Left forelimb (tissue), 1 donor: ENCODE measurements at regions not wholly inside any gene's neighbourhood (a gene's known extent, or its start where the extent isn't known, plus 50 kb on each side); places are given as distances from the start of the nearest gene placed in this dataset.
A peak's percentile ranks its signal among the peaks of the same experiment; 100 is the strongest.

ENCODE experiments used
- DNase-seq: peaks from one replicate; pipeline ENCODE4 v3.0.0-alpha.2; 2018; ENCODE audit warnings: low spot score

DNA sequence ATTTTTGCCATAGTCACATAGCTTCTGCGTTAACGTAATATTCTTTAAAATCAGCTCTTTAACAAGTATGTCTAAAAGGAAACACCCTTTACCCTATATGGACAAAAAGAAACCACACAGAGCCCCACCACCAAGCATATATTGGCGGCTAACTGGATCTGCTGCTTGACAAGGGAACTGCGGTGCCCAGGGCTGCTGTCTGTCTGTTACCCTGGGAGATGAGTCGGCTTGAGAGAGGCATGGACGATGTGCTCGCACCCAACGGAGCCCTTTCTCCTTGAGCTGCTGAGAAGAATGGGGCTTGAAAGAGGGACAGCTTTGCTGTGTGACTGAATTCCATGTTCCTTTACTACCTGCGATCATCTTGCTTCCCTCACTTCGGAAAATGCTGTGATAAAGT is 158.6 kb upstream of the SHB start:
- no peak for DNase-seq

DNA sequence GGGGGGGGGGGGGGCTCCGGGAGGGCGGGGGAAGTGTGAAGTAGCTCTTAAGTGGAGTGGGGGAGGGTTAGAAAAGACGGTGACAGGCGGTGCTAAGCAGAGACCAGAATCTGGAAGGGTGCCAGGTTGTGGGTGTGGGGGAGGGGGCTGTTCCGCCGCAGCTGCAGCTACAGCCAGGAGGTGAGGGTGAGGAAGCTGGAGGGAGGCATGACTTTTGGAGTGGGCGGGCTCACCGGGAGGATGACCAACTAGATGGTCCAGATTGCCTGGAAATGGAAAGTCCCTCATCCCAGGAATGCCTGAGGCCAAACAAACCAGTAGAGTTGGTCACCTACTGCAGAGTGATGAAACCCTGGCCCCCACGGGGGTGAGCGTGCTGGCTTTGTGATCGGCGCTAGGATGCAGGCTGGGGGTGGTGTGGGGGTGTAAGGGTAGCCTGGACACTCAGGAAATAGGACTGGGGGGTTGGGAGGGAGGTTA is 158.1 kb upstream of the SHB start:
- DNase-seq = peak; percentile 71

DNA sequence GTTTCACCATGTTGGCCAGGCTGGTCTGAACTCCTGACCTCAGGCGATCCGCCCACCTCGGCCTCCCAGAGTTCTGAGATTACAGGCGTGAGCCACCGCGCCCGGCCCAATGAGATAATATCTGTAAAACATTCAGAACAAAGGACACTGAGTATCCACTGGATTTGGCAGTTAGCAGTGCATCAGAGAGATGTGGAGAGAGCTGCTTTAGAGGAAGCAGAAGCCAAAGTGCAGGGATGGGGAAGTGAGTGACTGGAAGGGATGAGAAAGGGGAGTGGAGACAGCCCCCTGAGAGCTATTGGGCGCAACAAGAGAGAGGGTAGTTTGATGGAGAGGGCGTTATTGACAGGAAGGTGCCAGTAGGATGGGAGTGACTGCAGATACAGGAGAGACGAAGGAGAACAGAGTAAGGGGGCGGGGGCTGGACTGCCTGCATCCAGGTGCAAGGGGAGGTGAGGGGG is 157.5 kb upstream of the SHB start:
- no peak for DNase-seq

DNA sequence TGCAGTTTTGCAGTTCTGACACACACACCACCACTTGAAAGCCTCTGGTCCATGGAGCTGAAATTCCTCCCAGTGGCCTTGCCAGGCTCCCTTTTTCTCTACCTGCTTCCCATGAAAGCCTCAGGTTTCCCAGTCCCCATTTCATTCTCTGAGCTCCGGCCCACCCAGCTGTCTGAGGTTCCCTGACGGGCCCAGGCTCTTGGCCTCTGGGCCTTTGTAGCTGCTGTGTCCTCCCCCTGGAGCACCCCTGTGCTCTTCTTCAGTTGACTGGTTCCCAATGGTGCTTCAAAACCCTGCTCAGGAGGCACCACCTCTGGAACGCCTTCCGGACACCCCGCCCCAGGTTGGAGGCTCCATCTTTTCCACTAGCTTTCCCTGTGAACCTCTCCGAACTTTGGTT is 155.9 kb upstream of the SHB start:
- no peak for DNase-seq

DNA sequence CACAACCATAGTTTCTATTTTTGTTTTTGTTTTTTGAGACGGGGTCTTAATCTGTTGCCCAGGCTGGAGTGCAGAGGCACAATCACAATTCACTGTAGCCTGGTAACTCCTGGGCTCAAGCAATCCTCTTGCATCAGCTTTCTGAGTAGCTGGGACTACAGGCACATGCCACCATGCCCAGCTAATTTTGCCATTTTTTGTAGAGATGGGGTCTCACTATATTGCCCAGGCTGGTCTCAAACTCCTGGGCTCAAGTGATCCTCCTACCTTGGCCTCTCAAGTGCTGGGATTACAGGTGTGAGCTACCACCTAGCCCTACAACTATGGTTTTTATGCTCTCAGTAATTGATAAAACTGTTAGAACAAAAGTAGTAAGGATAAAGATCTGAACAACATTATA is 147.5 kb upstream of the SHB start:
- DNase-seq = no peak

DNA sequence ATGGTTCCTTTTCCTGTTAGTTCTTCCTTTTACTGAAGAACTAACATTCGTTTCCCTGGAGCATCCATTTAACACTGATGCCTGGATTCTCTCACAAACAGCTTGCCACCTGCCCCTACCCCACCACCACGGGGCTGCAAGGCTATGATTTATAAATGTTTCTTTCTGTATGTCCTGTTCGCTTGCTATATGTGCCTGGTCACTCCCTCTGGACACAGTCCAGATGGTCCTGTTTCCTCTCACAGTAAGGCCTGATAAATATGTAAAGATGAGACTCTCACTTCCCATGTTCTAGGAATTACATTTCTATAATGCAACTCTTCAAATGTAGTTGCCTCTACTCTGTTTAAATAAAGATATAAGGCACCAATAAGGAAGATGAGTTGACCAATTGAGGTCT is 146.4 kb upstream of the SHB start:
- no peak for DNase-seq

DNA sequence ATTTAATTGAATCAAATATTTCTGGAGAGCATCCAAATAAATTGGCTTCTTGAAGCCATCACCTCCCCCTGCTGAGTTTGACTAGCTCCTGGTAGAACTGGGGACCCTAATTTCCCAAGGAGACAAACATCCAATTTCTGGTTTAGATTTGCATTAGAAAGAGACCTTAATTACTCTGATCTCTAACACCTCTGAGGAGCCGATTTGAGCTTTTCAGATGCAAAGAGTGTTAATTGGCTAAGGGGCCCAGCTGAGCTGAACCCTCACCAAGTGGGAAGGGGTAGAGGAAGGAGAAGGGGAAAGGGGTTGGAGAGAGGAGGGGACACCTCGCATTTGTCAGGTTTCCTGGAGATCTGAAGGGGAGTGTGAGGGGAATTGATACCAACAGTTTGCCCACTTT is 145.4 kb upstream of the SHB start:
- DNase-seq = no peak

DNA sequence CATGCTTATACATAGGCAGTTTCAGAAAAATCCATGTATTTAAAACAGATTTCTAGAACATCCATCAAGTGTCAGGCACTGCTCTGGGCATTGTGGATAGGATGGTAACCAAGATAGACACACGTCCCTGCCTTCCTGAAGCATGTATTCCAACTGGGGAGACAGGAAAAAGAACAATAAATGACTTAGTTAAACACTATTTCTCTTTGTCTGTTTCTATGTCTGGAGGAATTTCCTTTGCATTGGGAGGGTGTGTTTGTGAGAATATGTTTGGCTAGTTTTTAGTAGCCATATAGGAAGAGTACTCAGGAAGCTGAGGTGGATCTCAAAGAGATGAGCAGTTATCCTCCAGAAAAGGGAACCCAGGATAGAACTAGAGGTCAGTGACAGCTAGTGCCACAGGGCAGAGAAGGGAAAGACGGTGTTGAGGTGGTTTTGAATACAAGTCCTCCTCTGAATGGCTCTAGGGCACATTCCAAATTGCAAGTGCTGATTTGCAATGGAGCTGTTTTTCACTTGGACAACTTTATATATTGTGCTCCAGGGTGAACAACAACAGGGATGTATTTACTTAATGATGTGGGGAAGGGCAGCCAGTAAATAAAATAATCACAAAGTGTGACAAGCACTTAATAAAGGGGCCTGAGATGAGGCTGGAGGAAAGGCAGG is 144.7 kb upstream of the SHB start:
- no peak for DNase-seq

DNA sequence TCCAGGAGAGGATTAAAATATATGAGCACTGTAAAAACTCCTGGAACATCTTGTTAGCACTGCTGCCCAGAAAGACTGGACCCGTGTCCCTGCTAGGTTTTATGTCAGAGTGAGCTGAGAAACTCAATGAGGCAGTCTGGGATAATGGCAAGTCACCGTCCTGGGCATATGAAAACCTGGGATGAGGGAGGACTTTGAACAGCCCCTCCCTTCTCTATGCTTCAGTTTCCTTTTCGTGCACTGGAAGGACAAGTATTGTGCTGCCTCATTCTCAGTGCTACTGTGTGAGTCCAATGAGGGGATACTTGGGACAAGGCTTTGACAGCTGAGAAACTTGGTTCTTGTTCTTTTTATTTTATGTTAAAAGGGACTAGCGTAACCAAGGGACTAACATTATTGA is 143.0 kb upstream of the SHB start:
- no peak for DNase-seq

DNA sequence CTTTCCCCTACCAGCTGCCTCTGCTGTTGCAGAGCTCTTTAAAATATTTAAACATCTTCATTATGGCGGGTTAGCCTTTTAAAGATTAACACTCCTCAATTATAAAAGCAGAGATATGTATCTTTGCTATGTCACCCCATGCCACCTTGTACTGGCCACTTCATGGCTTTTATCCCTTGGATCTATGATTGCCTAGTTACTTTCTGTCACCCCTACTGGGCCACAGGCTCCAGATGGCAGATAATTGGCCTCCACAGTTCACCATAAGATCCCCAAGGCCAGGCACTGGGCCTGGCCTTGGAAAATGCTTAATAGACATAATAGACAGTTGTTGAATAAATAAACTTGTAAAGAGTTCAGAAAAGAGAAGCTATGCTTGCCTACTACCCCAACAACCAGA is 142.0 kb upstream of the SHB start:
- no peak for DNase-seq

DNA sequence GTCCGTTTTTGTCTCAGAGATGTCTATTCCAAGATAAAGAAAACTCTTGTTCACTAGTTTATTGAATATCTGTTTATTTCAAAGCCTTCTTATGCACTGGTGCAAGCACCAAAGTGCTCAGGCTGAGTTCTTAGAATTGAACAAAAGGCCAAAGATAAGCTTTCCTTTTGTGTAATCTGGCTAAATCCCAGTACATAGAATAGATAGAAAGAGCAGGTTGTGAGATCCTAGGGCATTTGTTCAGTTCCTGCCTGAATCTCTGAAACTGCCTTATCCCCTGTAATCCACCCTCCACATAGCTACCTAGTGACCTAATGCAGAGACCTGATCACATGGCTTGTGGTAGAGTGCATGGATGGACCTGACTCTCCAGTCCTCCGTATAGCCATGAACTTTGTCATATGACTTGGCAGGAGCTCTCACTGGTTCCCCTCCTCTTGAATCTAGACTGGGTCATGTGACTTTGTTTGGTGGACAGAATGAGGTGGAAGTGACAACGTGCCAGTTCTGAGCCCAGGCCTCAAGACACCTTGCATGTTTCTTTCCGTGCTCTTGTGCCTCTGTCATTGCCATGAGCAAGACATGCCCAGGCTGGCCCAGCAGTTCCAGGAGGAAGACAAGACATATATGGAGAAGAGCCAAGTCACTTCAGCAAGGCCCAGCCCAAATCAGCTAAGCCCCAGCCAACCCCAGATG is 139.3 kb upstream of the SHB start:
- no peak for DNase-seq

DNA sequence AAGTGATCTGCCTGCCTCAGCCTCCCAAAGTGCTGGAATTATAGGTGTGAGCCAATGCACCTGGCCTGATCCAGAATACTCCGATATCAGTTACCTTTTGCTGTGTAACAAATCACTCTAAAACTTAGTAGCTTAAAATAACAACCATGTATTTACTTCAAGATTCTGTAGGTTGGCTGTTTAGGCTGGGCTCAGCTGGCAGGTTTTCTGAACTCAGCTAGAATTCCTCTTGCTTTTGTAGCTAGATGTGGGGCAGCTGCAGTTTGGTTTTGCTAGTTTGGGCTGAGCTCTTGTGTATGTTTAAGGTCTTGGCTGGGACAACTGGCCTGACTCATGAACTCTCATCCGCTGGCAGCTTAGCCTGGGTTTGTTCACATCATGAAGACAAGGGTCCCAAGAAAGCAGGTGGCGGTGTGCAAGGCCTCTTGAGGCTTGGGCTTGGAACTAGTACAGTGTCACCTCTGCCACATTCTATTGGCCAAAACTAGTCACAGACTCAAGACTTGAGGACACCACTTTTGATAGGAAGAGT is 138.3 kb upstream of the SHB start:
- no peak for DNase-seq

DNA sequence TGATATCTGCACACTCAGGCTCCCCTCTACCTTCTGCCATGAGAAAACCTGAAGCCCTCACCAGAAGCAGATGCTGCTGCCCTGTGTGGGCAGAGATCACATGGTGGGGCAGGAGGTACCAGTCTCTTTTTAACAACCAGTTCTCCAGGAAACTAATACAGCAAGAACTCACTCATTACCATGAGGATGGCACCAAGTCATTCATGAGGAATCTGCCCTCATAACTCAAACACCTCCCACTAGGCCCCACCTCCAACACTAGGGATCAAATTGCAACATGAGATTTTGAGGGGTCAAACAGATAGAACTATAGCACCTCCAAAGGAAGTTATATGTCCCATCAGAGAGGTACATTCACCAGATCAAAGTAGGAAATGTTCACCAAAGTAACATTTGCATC is 136.3 kb upstream of the SHB start:
- no peak for DNase-seq

DNA sequence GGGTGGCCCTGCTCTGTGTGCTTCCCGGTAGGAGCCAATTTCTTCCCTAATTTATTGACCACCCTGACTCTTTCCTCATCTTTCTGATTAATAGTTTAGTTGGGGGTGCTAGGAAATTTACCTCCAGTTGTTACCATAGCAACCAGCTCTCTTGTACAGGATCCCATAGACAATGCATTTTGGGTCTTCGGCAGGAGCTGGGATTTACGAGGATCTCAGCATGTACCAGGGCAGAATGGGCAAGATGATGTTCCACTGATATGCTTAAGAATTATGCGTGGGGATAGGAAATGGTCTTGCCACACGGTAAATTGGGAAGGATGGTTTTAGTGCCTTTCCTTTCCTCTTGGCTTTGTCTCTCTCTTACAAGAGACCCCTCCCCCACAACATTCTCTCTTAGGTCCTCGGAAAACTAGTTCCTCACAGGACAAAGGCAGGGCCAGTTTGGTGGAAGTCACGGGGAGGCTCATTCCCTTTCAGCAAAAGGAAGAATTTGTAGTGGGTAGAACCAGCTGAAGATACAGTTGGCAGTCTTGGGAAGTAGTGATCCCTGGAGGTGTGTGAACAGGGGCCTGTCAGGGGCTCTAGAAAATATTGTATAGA is 133.4 kb upstream of the SHB start:
- no peak for DNase-seq

DNA sequence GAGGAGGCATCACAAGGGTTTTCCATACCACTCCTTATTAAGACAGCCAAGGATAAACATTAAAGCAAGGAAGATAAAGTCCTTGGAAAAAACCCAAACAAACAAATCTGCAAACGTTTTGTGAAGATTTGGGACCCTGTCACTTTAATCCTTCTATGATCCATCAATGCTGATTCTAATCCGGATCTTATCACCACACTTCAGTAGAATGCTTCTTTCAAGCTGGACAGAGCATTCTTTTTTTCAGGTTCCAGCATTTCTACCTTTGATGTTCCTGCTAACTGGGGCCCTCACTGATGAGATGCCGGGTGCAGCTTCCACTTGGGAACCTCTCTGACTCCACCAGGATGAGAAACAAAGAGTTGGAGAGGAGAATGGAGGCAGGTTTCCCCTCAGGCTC is 132.8 kb upstream of the SHB start:
- no peak for DNase-seq

DNA sequence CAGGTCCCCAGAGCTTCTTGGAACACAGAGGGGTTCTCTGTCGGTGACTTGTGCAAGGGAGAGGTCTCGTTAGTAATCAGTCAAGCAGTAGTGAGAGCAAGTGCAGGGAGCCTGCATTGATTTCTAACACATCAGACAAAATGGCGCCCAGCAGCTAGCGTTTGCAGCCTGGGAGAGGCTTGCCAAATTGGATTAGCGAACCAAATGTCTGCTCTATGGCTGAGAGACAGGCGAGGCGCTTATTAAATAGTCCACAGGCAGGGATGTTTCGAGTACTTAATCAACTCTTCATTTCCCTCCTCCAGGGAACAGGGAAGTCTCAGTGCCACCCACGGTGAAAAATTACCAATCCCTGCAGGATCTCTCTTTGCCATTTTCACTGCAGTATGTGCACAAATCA is 131.4 kb upstream of the SHB start:
- DNase-seq = no peak

DNA sequence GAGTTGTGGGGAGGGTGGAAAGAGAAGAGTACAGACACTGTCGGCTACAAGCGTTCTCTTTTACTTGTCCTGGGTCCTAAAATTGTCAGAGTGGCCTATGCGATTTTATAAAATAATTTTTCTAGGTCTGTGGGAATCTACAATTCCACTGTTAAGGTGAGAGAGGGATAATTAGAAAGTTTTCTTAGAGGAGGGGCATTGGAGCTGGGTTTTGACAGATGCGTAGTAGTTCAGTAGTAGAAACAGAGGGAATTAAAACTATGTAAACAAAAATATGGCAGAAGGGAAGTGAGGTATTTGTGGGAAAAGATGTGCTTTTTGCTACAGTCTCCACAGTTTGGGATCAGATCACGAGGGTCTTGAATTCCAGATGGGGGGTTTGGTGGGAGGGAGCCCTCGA is 129.1 kb upstream of the SHB start:
- DNase-seq = no peak

DNA sequence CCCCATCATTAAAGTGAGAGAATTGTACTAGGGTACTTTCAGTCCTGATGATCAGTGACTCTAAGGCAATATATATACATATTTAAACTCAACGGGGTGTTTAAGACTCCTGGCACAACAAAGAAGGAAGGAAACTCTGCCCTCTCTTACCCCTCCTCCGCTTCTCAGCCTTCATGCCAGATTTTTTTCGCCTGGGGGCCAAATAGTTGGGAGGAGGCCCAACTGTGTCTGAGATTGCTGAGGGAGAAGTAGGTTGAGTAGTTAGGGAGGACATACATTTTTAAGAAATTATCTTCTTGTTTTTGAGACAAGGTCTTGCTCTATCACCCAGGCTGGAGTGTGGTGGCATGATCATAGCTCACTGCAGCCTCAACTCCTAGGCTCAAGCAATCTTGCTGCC is 127.7 kb upstream of the SHB start:
- no peak for DNase-seq

DNA sequence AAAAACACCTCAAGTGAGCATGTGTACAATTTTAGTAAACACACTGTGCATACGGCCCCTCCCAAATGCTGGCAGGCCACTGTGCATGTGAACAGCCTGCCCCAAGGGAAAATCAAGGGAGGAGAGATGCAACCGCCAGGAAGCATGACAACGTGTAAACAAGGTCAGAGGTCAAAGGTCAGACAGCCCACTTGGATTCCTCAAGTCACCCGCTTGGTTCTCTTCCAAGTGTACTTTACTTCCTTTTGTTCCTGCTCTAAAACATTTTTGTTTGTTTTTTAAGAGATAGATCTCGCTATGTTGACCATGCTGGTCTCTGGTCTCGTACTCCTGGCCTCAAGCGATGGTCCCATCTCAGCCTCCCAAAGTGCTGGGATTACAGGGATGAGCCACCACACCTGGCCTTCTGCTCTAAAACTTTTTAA is 126.7 kb upstream of the SHB start:
- no peak for DNase-seq

DNA sequence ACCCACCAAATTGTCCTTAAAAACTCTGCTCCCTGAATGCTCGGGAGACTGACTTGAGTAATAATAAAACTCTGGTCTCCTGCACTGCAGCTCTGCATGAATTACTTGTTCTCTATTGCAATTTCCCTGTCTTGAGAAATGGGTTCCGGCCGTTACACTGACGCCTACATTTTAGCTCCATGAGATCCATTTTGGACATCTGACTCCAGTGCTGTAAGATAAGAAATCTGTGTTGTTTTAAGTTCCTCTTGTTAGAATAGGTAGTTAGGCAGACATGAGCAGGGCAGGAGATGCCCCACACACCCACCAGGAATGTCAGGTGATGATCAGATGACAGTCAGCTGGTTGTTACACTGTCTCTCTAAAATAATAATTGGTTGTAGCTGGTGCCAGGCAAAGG is 125.8 kb upstream of the SHB start:
- DNase-seq = no peak

DNA sequence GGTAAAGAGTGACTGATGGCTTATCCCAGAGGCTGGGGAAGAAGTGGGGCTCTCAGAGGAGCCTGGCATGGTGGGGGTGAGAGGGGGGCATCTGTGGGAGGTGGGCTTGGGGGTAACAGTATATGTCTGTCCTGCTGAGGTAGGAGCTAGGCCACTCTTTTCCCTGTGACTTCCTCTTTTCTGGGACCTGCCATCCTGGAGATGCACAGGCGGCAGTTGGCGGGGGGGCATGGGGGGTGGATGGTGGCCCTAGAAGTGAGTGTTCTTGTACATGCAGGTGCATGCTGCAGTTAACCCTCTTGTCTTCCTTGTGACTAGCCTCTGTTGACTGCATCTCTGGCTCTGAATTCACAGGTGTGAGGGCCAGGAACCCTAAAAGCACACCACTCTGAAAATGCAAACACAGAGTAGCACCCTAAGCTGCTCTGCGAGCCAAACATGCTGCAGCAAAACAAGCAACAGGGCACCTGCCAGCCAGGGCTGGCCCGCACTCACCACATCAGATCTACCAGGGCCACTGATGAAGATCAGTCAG is 123.8 kb upstream of the SHB start:
- DNase-seq = no peak

DNA sequence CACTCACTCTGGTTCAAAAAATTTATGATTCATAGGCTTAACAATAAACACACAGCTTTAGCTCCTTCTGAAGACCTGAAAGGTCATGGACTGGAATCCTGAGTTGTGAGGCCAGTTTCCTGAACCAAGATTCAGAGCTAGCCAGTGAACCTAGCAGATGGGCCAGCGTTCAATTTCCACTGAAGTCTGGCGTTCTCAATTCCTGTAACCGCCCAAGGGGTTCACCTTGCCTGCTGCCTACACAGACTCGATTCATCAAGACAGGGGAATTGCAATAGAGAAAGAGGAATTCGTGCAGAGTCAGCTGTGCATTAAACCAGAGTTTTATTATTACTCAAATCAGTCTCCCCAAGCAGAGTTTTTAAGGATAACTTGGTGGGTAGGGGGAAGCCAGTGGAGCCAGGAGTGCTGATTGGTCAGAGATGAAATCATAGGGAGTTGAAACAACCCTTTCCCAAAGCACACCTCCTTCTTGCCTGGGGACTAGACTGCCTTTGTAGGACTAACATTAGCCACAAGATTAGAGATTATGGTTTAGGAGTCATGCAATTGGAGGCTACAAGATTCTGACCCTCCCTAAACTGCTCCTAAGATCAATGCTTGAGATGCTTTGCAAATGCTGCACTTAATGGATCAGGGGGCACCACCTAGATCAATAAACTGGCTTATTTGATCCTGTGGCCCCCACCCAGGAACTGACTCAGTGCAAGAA is 117.5 kb upstream of the SHB start:
- DNase-seq = no peak
